Sigmoid colon (tissue), 6 donors: ENCODE measurements at regions not wholly inside any gene's neighbourhood (a gene's known extent, or its start where the extent isn't known, plus 50 kb on each side); places are given as distances from the start of the nearest gene placed in this dataset.

ENCODE experiments used
- DNase-seq: peaks from one replicate; pipeline ENCODE4 v3.0.0-alpha.2; 2019
- H3K27ac ChIP-seq, 4 donors: fragments of 200-600 bp; sonication (generic); one replicate each; pipeline ENCODE4 v1.5.1; 2016 to 2019; ENCODE audit warnings: mild to moderate bottlenecking in 1 of 4
- H3K27me3 ChIP-seq, 3 donors: fragments of 200-600 bp; sonication (generic); one replicate each; pipeline ENCODE4 v1.5.1; 2019; ENCODE audit warnings: mild to moderate bottlenecking in 1 of 3
- H3K36me3 ChIP-seq, 4 donors: fragments of 200-600 bp; sonication (generic); one replicate each; pipeline ENCODE4 v1.5.1; 2016 to 2019
- H3K4me1 ChIP-seq, 4 donors: fragments of 200-600 bp; sonication (generic); one replicate each; pipeline ENCODE4 v1.5.1; 2017 to 2019
- H3K4me3 ChIP-seq, 4 donors: fragments of 200-600 bp; sonication (generic); one replicate each; pipeline ENCODE4 v1.5.1; 2017 to 2019; ENCODE audit warnings: mild to moderate bottlenecking in 2 of 4, moderate library complexity in 1 of 4
- H3K9me3 ChIP-seq, 4 donors: fragments of 200-600 bp in 3 of 4; sonication (generic) in 3 of 4; one replicate each; pipeline versions ENCODE4 v1.5.1 to v1.6.1; 2013 to 2019
- EP300 ChIP-seq, 4 donors: sonication (generic); formaldehyde crosslinking; IDR thresholded peaks; one replicate each; pipeline ENCODE4 v1.6.1; 2017; ENCODE audit warnings: antibody characterized with exemption in 4 of 4
- POLR2A ChIP-seq, 2 donors: fragments of 450-650 bp; IDR thresholded peaks; one replicate each; pipeline ENCODE4 v1.6.1; 2016; ENCODE audit warnings: antibody characterized with exemption in 2 of 2, mild to moderate bottlenecking in 2 of 2, moderate library complexity in 2 of 2
- POLR2AphosphoS5 ChIP-seq, 4 donors: sonication (generic); formaldehyde crosslinking; IDR thresholded peaks; one replicate each; pipeline ENCODE4 v1.6.1; 2017; ENCODE audit warnings: antibody characterized with exemption in 4 of 4
- WGBS, 2 donors: extraction: QIAGEN DNeasy Blood & Tissue Kit; methylation state at CpG; one replicate each; pipeline ENCODE4 v1.1.7; 2013; 5-methylcytosine and 5-hydroxymethylcytosine counted together
- intact Hi-C: fragments of 100-400 bp; cut with DNase I; formaldehyde crosslinking; loops from one replicate; pipeline ENCODE4 v1.15.1; 2023
- TF ChIP-seq, protein P1 (sequence below), 4 experiments: fragments of 450-650 bp in 3 of 4; fragments of 200-600 bp in 1 of 4; IDR thresholded peaks; one replicate each; pipeline ENCODE4 v1.5.1; 2016 to 2019; ENCODE audit warnings: antibody characterized with exemption in 4 of 4, mild to moderate bottlenecking in 3 of 4, moderate library complexity in 2 of 4
- donor health status: healthy with polysubstance abuse.
- donor health status: healthy.

DNA sequence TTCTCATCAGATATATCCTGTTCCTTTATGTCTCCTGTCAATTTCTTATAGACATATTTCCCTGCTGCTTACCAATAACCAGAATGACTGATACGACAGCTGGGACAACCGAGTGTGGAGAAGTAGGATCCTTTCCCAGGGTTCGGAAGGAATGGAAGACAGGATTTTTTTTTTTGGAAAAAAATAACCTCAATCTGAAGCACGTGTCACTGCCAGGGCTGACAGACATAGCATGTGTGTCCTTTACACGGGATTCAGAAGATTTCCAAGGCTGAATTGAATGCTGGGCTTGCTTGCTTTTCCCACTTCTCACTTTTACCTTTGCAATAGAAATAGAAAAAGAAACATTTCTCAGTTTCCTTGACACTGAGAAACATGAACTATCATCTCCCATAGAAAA lies 245.7 kb downstream of the GRIN2B start:
- H3K27me3 ChIP-seq = no peaks in the 10 kb centered on the region
- peaks cover 0 to 3% (median 0%) of the 10 kb centered on the region in 4 donors for H3K4me1 ChIP-seq
- no peak for TF ChIP-seq POLR2A (IDR thresholded peaks at IDR 0.05)
- TF ChIP-seq, protein P1, sequence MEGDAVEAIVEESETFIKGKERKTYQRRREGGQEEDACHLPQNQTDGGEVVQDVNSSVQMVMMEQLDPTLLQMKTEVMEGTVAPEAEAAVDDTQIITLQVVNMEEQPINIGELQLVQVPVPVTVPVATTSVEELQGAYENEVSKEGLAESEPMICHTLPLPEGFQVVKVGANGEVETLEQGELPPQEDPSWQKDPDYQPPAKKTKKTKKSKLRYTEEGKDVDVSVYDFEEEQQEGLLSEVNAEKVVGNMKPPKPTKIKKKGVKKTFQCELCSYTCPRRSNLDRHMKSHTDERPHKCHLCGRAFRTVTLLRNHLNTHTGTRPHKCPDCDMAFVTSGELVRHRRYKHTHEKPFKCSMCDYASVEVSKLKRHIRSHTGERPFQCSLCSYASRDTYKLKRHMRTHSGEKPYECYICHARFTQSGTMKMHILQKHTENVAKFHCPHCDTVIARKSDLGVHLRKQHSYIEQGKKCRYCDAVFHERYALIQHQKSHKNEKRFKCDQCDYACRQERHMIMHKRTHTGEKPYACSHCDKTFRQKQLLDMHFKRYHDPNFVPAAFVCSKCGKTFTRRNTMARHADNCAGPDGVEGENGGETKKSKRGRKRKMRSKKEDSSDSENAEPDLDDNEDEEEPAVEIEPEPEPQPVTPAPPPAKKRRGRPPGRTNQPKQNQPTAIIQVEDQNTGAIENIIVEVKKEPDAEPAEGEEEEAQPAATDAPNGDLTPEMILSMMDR (IDR thresholded peaks at IDR 0.05) = no peak
- TF ChIP-seq EP300 (IDR thresholded peaks at IDR 0.05) = no peak
- TF ChIP-seq POLR2AphosphoS5 (IDR thresholded peaks at IDR 0.05) = no peak
- no peak overlapping the region for H3K27ac ChIP-seq
- no peaks in the 10 kb centered on the region for H3K36me3 ChIP-seq
- intact Hi-C loops = no loop called here
- no peaks in the 10 kb centered on the region for H3K9me3 ChIP-seq
- WGBS, 2 donors = 90 to 94% methylated on average over 5 of the region's 5 CpGs
- no peak overlapping the region for H3K4me3 ChIP-seq
- no peak for DNase-seq

DNA sequence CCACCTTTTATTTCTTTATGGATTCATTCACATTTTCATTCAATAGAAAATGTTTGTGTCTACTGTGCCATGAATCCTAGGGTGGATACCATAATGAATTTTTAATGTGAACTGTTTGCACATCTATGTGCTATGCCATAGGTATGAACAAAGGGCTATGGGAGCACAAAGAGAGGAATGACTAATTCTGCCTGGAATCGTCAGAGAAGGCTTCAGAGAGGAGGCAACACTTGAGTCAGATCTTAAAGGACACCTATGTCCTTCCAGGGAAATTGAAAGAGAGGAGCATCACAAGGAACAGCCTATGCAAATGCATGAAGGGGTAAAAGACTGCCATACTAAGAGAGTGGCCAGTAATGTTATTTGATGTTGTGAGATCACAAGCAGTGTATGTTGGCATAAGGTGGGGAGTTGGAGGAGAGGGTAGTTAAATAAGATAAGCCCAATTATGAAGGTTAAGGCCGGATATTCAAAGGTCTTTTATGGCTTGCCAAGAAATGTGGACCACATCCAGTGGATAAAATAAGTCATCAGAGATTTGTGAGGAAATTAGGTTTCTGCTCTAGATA lies 246.7 kb downstream of the GRIN2B start:
- H3K27me3 ChIP-seq = no peaks in the 10 kb centered on the region
- WGBS, 2 donors = 12 to 53% methylated on average over 2 of the region's 2 CpGs
- peaks cover 0 to under 1% (median 0%) of the 10 kb centered on the region in 4 donors for H3K4me1 ChIP-seq
- intact Hi-C loops = no loop called here
- no peak for DNase-seq
- no peak overlapping the region for H3K4me3 ChIP-seq
- H3K27ac ChIP-seq = no peak overlapping the region
- no peak for TF ChIP-seq POLR2AphosphoS5 (IDR thresholded peaks at IDR 0.05)
- no peak for TF ChIP-seq POLR2A (IDR thresholded peaks at IDR 0.05)
- no peak for TF ChIP-seq EP300 (IDR thresholded peaks at IDR 0.05)
- TF ChIP-seq, protein P1 (IDR thresholded peaks at IDR 0.05) = no peak
- H3K36me3 ChIP-seq = no peaks in the 10 kb centered on the region
- H3K9me3 ChIP-seq = no peaks in the 10 kb centered on the region

DNA sequence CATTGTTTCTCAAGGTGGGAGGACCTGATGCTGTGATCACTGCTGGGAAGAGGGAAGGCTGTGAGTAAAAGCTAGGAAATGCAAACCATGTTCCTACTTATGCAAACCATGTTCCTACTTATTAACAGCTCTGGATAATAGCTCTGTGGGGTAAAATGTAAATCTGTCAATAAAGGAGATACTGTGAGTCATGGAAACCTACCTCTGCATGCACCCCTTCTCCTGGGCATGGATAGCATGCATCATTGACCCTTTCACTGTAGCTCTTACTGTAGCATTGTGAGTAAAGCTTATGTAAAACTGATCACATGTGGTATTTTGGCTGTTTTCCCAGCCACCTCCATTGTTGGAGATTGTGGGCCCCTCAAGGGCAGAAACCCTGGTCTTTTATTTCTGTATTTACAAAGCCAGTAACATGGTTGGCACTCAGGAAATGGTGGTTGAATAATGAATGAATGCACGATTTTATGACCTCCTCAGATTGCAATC lies 253.7 kb downstream of the GRIN2B start:
- TF ChIP-seq EP300 (IDR thresholded peaks at IDR 0.05) = no peak
- TF ChIP-seq, protein P1 (IDR thresholded peaks at IDR 0.05) = no peak
- no peak for TF ChIP-seq POLR2A (IDR thresholded peaks at IDR 0.05)
- TF ChIP-seq POLR2AphosphoS5 (IDR thresholded peaks at IDR 0.05) = no peak
- Histone ChIP-seq H3K9me3 (no peaks in the 10 kb centered on the region), H3K36me3 (no peaks in the 10 kb centered on the region), H3K4me3 (no peak overlapping the region), H3K27ac (no peak overlapping the region), H3K27me3 (no peaks in the 10 kb centered on the region), H3K4me1 (no peaks in the 10 kb centered on the region)
- intact Hi-C loops = no loop called here
- no peak for DNase-seq
- WGBS, 2 donors = 22 to 32% methylated on average over 1 of the region's 1 CpG

DNA sequence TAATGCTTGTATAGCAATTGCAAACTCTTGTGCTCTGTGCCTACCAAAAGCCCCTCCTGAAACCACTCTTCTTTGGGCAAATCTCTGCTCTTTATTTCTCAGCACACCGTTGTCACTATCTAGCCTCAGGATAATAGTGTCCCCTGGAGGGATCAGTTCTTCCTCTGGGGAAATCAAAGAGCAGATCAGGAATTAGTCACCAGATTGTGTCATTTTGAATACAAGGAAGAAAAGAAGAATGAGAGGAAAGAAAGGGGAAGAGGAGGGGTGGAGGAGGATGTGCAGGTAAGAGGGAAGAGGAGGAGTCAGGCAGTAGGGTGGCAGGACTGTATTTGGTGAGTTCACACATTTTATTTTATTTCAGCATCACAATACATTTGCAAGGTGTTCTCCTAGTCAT lies 256.4 kb downstream of the GRIN2B start:
- TF ChIP-seq POLR2A (IDR thresholded peaks at IDR 0.05) (no peak), EP300 (IDR thresholded peaks at IDR 0.05) (no peak), POLR2AphosphoS5 (IDR thresholded peaks at IDR 0.05) (no peak)
- TF ChIP-seq, protein P1 (IDR thresholded peaks at IDR 0.05) = no peak
- Histone ChIP-seq H3K4me1 (no peaks in the 10 kb centered on the region), H3K27me3 (no peaks in the 10 kb centered on the region), H3K27ac (no peak overlapping the region), H3K4me3 (no peak overlapping the region), H3K36me3 (no peaks in the 10 kb centered on the region), H3K9me3 (no peaks in the 10 kb centered on the region)
- 56 to 84% methylated on average over 1 of the region's 1 CpG for WGBS, 2 donors
- no peak for DNase-seq
- intact Hi-C loops = no loop called here

DNA sequence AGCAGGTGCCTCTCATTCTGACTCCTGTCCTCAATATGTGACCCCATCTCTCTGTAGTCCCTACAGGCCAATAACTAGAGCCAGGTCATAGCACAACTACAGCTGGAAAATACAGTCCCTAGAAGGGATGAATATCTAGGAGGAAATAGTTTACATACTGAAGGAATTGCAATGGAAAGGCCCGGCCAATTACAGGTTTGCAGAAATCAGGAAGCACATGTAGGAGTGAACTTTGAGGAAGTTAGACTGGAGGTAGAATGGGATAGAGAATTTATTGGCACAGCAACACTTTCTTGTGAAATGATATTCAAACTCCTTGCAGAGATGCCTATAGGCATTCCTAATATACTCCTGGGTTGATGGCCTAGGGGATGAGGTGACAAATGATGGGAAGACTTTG lies 257.3 kb downstream of the GRIN2B start:
- Histone ChIP-seq H3K36me3 (no peaks in the 10 kb centered on the region), H3K9me3 (no peaks in the 10 kb centered on the region), H3K27ac (no peak overlapping the region), H3K4me3 (no peak overlapping the region), H3K4me1 (no peaks in the 10 kb centered on the region), H3K27me3 (no peaks in the 10 kb centered on the region)
- intact Hi-C loops = no loop called here
- TF ChIP-seq POLR2AphosphoS5 (IDR thresholded peaks at IDR 0.05) (no peak), EP300 (IDR thresholded peaks at IDR 0.05) (no peak), POLR2A (IDR thresholded peaks at IDR 0.05) (no peak)
- TF ChIP-seq, protein P1 (IDR thresholded peaks at IDR 0.05) = no peak
- WGBS, 2 donors = 24 to 32% methylated on average over 1 of the region's 1 CpG
- no peak for DNase-seq
